Loucy (cell line): ENCODE measurements at regions not wholly inside any gene's neighbourhood (a gene's known extent, or its start where the extent isn't known, plus 50 kb on each side); places are given as distances from the start of the nearest gene placed in this dataset.

Experiments
- CTCF ChIP-seq: fragments of 200-600 bp; sonication (generic); conservative IDR thresholded peaks from 2 replicates; pipeline ENCODE4 v1.5.1; 2014; ENCODE audit warnings: mild to moderate bottlenecking, antibody characterized with exemption, low read length
- EZH2phosphoT487 ChIP-seq: fragments of 200-600 bp; IDR thresholded peaks from 2 replicates; pipeline ENCODE4 v1.6.1; 2018; ENCODE audit warnings: antibody characterized with exemption, mild to moderate bottlenecking, moderate library complexity, borderline replicate concordance

DNA sequence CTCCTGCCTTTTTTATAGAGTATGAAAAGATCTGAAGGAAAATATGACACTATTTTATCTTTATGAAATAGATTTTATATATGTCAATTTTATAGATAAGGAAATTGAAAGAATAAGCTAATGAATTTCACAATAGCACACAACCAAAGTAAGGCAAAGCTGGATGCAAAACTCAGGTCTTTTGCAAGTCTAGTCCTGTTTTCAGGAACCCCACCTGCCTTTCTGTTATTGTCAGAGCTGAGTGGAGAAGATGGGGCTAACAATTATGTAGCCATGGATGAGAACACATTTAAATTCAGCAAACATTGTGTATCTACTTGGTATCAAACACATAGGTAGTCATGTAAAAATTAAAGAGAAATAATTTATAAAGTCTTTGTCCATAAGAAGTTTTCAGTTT is 161.5 kb upstream of the ZEB2 start:
- no peak for TF ChIP-seq CTCF
- TF ChIP-seq EZH2phosphoT487, result no peak
